Left renal pelvis (tissue), 4 donors: ENCODE measurements at regions not wholly inside any gene's neighbourhood (a gene's known extent, or its start where the extent isn't known, plus 50 kb on each side); places are given as distances from the start of the nearest gene placed in this dataset.

Experiments
- DNase-seq, 4 donors: peaks; one replicate each; pipeline ENCODE4 v3.0.0-alpha.2; 2013; ENCODE audit warnings: low read depth in 4 of 4, low spot score in 3 of 4

GRCh38 chr1:14031461-14031860 is 331.5 kb downstream of the PRDM2 start:
- DNase-seq = no peak

GRCh38 chr1:14034506-14034905 is 334.5 kb downstream of the PRDM2 start:
- no peak for DNase-seq

- DNase-seq = no peak
These were observed 337.3 kb downstream of the PRDM2 start for GRCh38 chr1:14037101-14037847.

- no peak for DNase-seq
These were observed 339.8 kb downstream of the PRDM2 start for GRCh38 chr1:14039582-14040430.

GRCh38 chr1:14049965-14050364 is 350.0 kb downstream of the PRDM2 start:
- DNase-seq = no peak

- no peak for DNase-seq
These were observed 355.6 kb downstream of the PRDM2 start for GRCh38 chr1:14055442-14056223.

GRCh38 chr1:14057640-14058039 is 357.7 kb downstream of the PRDM2 start:
- DNase-seq = no peak

GRCh38 chr1:14061204-14061603 is 361.2 kb downstream of the PRDM2 start:
- no peak for DNase-seq

- DNase-seq = no peak
These were observed 361.7 kb downstream of the PRDM2 start for GRCh38 chr1:14061722-14062121.

- no peak for DNase-seq
These were observed 362.7 kb downstream of the PRDM2 start for GRCh38 chr1:14062669-14063068.

GRCh38 chr1:14064649-14065442 is 364.9 kb downstream of the PRDM2 start:
- DNase-seq = peak in 1 of 4 donors; percentile 2

- no peak for DNase-seq
These were observed 365.5 kb downstream of the PRDM2 start for GRCh38 chr1:14065486-14065885.

GRCh38 chr1:14067036-14067435 is 367.0 kb downstream of the PRDM2 start:
- DNase-seq = no peak

- DNase-seq = no peak
These were observed 367.7 kb downstream of the PRDM2 start for GRCh38 chr1:14067711-14068110.

GRCh38 chr1:14071581-14071980 is 371.6 kb downstream of the PRDM2 start:
- DNase-seq = no peak

GRCh38 chr1:14080653-14081052 is 380.7 kb downstream of the PRDM2 start:
- DNase-seq = no peak

- DNase-seq = no peak
These were observed 382.3 kb downstream of the PRDM2 start for GRCh38 chr1:14082331-14082730.

- DNase-seq = no peak
These were observed 383.3 kb downstream of the PRDM2 start for GRCh38 chr1:14083277-14083676.

GRCh38 chr1:14083706-14084105 is 383.7 kb downstream of the PRDM2 start:
- no peak for DNase-seq

- no peak for DNase-seq
These were observed 390.1 kb downstream of the PRDM2 start for GRCh38 chr1:14090062-14090461.
